HEK293 (cell line): ENCODE measurements at regions not wholly inside any gene's neighbourhood (a gene's known extent, or its start where the extent isn't known, plus 50 kb on each side); places are given as distances from the start of the nearest gene placed in this dataset.

ENCODE experiments used
- CTCF ChIA-PET: fragments of 350-600 bp; formaldehyde crosslinking; extraction: SDS; loops from one replicate; lab custom pipeline; 2021; ENCODE audit warnings: antibody characterized with exemption; lab: Yijun Ruan, JAX
- POLR2A ChIA-PET: fragments of 300-600 bp; formaldehyde crosslinking; extraction: SDS; loops from one replicate; lab custom pipeline; 2020; ENCODE audit warnings: antibody characterized with exemption, inconsistent platforms; lab: Yijun Ruan, JAX
- H3K27ac ChIP-seq: fragments of 200-500 bp; sonication (Bioruptor generic); 2 replicates; pipeline ENCODE4 v1.5.1; 2014; ENCODE audit warnings: low read depth, low read length, control low read depth, inconsistent platforms; ENCODE audit errors: extremely low read depth
- H3K36me3 ChIP-seq, 2 experiments: fragments of 200-500 bp in 1 of 2; sonication (Bioruptor generic) in 1 of 2; 1 replicate in 1 of 2; 2 replicates in 1 of 2; pipeline ENCODE4 v1.5.1; 2014 to 2017; ENCODE audit warnings: inconsistent platforms in 2 of 2, low read length in 2 of 2; ENCODE audit not compliant: control insufficient read depth in 2 of 2, insufficient read depth in 1 of 2
- H3K4me1 ChIP-seq: fragments of 200-500 bp; sonication (Bioruptor generic); 2 replicates; pipeline ENCODE4 v1.5.1; 2014; ENCODE audit warnings: mild to moderate bottlenecking, low read length, inconsistent platforms; ENCODE audit not compliant: control insufficient read depth, insufficient read depth
- H3K4me3 ChIP-seq: 2 replicates; pipeline ENCODE4 v1.5.1; 2011; ENCODE audit warnings: low read depth, mild to moderate bottlenecking, control low read depth, low read length, moderate library complexity
- H3K9me3 ChIP-seq: fragments of 200-500 bp; sonication (Bioruptor generic); 2 replicates; pipeline ENCODE4 v1.5.1; 2014; ENCODE audit warnings: low read depth, low read length, inconsistent platforms; ENCODE audit not compliant: control insufficient read depth, insufficient read depth
- HOXA7 ChIP-seq: sonication (generic); formaldehyde crosslinking; IDR thresholded peaks from 2 replicates; pipeline ENCODE4 v1.8.1; 2022; ENCODE audit warnings: missing genetic modification reagents, borderline replicate concordance
- KLF10 ChIP-seq: fragments of 450-650 bp; IDR thresholded peaks from 2 replicates; pipeline ENCODE4 v1.5.1; 2018; ENCODE audit warnings: missing biosample characterization, mild to moderate bottlenecking, missing genetic modification characterization
- PRDM1 ChIP-seq: fragments of 450-650 bp; formaldehyde crosslinking; IDR thresholded peaks from 2 replicates; pipeline ENCODE4; 2016; ENCODE audit warnings: missing biosample characterization, missing genetic modification characterization
- REPIN1 ChIP-seq: fragments of 450-650 bp; formaldehyde crosslinking; IDR thresholded peaks from 2 replicates; pipeline ENCODE4 v1.5.1; 2017; ENCODE audit warnings: missing biosample characterization, missing genetic modification characterization, low read depth
- ZNF157 ChIP-seq: fragments of 450-650 bp; formaldehyde crosslinking; IDR thresholded peaks from 2 replicates; pipeline ENCODE4 v1.5.1; 2016; ENCODE audit warnings: missing biosample characterization, missing genetic modification characterization
- ZNF175 ChIP-seq: fragments of 450-650 bp; formaldehyde crosslinking; IDR thresholded peaks from 2 replicates; pipeline ENCODE4 v1.5.1; 2016; ENCODE audit warnings: missing biosample characterization, missing genetic modification characterization
- ZNF184 ChIP-seq: fragments of 450-650 bp; IDR thresholded peaks from 2 replicates; pipeline ENCODE4 v1.5.1; 2018; ENCODE audit warnings: missing biosample characterization, mild to moderate bottlenecking, missing genetic modification characterization
- ZNF292 ChIP-seq: fragments of 450-650 bp; formaldehyde crosslinking; IDR thresholded peaks from 2 replicates; pipeline ENCODE4 v1.5.1; 2016; ENCODE audit warnings: low read depth, missing biosample characterization, missing genetic modification characterization, borderline replicate concordance
- ZNF354C ChIP-seq: fragments of 450-650 bp; formaldehyde crosslinking; IDR thresholded peaks from 2 replicates; pipeline ENCODE4 v1.5.1; 2016; ENCODE audit warnings: missing biosample characterization, missing genetic modification characterization, low read depth, borderline replicate concordance
- ZNF391 ChIP-seq: fragments of 450-650 bp; formaldehyde crosslinking; IDR thresholded peaks from 2 replicates; pipeline ENCODE4 v1.5.1; 2016; ENCODE audit warnings: low read depth, missing biosample characterization, missing genetic modification characterization, borderline replicate concordance
- ZNF404 ChIP-seq: fragments of 450-650 bp; formaldehyde crosslinking; IDR thresholded peaks from 2 replicates; pipeline ENCODE4 v1.5.1; 2017; ENCODE audit warnings: missing biosample characterization, missing genetic modification characterization
- ZNF610 ChIP-seq: fragments of 450-650 bp; formaldehyde crosslinking; IDR thresholded peaks from 2 replicates; pipeline ENCODE4 v1.5.1; 2016; ENCODE audit warnings: missing biosample characterization, missing genetic modification characterization, borderline replicate concordance
- ZNF645 ChIP-seq: fragments of 450-650 bp; formaldehyde crosslinking; IDR thresholded peaks from 2 replicates; pipeline ENCODE4; 2016; ENCODE audit warnings: missing biosample characterization, missing genetic modification characterization
- ZNF664 ChIP-seq: fragments of 450-650 bp; formaldehyde crosslinking; IDR thresholded peaks from 2 replicates; pipeline ENCODE4 v1.5.1; 2016; ENCODE audit warnings: missing biosample characterization, missing genetic modification characterization
- ZNF677 ChIP-seq: fragments of 450-650 bp; IDR thresholded peaks from 2 replicates; pipeline ENCODE4 v1.5.0; 2018; ENCODE audit warnings: missing biosample characterization, mild to moderate bottlenecking, missing genetic modification characterization, moderate library complexity
- ZNF692 ChIP-seq: fragments of 450-650 bp; formaldehyde crosslinking; IDR thresholded peaks from 2 replicates; pipeline ENCODE4 v1.5.1; 2016; ENCODE audit warnings: missing biosample characterization, missing genetic modification characterization
- ZNF776 ChIP-seq: fragments of 450-650 bp; formaldehyde crosslinking; IDR thresholded peaks from 2 replicates; pipeline ENCODE4 v1.5.0; 2017; ENCODE audit warnings: missing biosample characterization, missing genetic modification characterization, borderline replicate concordance
- ZSCAN30 ChIP-seq: fragments of 450-650 bp; IDR thresholded peaks from 2 replicates; pipeline ENCODE4 v1.5.1; 2018; ENCODE audit warnings: missing biosample characterization, mild to moderate bottlenecking, missing genetic modification characterization, moderate library complexity
- ZSCAN4 ChIP-seq: fragments of 450-650 bp; formaldehyde crosslinking; IDR thresholded peaks from 2 replicates; pipeline ENCODE4 v1.5.1; 2017; ENCODE audit warnings: missing biosample characterization, missing genetic modification characterization
- TF ChIP-seq, protein P1 (sequence below): fragments of 450-650 bp; formaldehyde crosslinking; IDR thresholded peaks from 2 replicates; pipeline ENCODE4 v1.5.1; 2016; ENCODE audit warnings: missing biosample characterization, missing genetic modification characterization

DNA sequence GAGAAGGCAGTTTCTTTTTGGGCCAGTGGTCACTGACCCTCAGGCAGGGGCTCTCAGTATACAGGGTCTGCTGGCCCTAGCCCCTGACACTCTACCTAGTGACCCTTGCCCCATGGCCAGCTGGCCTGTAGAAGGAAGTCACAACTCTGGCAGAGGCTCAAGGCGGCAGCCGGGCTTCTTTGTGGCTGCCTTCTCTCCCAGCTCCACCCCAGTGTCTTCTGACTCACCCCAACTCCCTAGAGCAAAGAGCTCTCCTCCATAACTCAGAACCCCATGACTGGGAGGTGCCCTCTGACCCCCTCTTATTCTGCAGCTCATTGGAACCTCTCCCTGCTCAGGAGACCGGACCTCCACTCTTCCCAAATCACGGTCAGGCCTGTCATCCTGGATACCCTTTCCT, 358.2 kb downstream of the FGFR2 start:
- Histone ChIP-seq H3K9me3 (peaks cover 3% of the 10 kb centered on the region; the same call in 1 of the 2 replicates), H3K4me1 (no peaks in the 10 kb centered on the region), H3K4me3 (no peak overlapping the region), H3K36me3 (no peaks in the 10 kb centered on the region), H3K27ac (no peak overlapping the region)
- POLR2A ChIA-PET: no interaction called here
- CTCF ChIA-PET: no interaction called here
- TF ChIP-seq ZNF664 (no peak), ZNF677 (tag by site-specific recombination) (no peak), KLF10 (tag by site-specific recombination) (no peak), ZNF184 (no peak), ZNF645 (tag by site-specific recombination) (no peak), ZNF157 (tag by site-specific recombination) (no peak), ZSCAN4 (tag by site-specific recombination) (no peak)

DNA sequence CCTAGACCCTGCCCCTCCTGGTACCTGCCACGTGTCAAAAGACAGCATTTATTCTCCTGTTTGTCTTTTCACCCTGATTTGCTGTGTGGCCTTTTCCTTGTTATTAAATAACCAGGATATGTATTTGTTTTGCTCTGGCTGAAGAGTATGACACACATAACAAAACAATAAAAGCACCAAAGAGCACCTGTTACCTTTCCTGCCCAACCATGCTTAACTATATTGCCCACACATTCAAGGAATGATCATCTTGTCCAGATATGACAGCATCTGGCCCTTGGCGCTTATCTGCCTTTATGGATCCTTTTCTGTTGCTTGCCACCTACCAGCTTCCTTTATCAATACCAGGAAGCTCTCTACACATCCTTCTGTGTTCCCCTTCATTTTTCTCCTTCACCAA, 357.7 kb downstream of the FGFR2 start:
- ChIA-PET POLR2A (no interaction called here), CTCF (interaction anchor here (0.7 kb wide), 1 partner anchor 164 kb away, joined by 3 read pairs; no protein-coding TSS in a partner anchor)
- Histone ChIP-seq H3K36me3 (no peaks in the 10 kb centered on the region), H3K4me1 (no peaks in the 10 kb centered on the region), H3K4me3 (no peak overlapping the region), H3K27ac (no peak overlapping the region), H3K9me3 (peaks cover 3% of the 10 kb centered on the region; the same call in 1 of the 2 replicates)
- TF ChIP-seq ZNF175: no peak
- TF ChIP-seq, all 188 proteins: peak for 0

GRCh38 chr10:121241337-121241736, 356.9 kb downstream of the FGFR2 start:
- Histone ChIP-seq H3K36me3 (no peaks in the 10 kb centered on the region), H3K9me3 (peaks cover 3% of the 10 kb centered on the region; the same call in 1 of the 2 replicates), H3K4me1 (no peaks in the 10 kb centered on the region), H3K27ac (no peak overlapping the region), H3K4me3 (no peak overlapping the region)
- CTCF ChIA-PET: interaction anchor here (0.6 to 0.7 kb wide), 4 partner anchors 165 to 802 kb away, joined by 3 to 5 read pairs (median 3); no protein-coding TSS in a partner anchor
- TF ChIP-seq PRDM1 (tag by site-specific recombination) (no peak), ZNF292 (tag by site-specific recombination) (no peak), ZNF404 (no peak), ZSCAN30 (tag by site-specific recombination) (no peak), HOXA7 (no peak), REPIN1 (tag by site-specific recombination) (no peak), ZNF610 (tag by site-specific recombination) (no peak), ZNF391 (tag by site-specific recombination) (no peak), ZNF354C (tag by site-specific recombination) (no peak), ZNF692 (tag by site-specific recombination) (no peak), ZNF776 (tag by site-specific recombination) (no peak)
- TF ChIP-seq, protein P1, sequence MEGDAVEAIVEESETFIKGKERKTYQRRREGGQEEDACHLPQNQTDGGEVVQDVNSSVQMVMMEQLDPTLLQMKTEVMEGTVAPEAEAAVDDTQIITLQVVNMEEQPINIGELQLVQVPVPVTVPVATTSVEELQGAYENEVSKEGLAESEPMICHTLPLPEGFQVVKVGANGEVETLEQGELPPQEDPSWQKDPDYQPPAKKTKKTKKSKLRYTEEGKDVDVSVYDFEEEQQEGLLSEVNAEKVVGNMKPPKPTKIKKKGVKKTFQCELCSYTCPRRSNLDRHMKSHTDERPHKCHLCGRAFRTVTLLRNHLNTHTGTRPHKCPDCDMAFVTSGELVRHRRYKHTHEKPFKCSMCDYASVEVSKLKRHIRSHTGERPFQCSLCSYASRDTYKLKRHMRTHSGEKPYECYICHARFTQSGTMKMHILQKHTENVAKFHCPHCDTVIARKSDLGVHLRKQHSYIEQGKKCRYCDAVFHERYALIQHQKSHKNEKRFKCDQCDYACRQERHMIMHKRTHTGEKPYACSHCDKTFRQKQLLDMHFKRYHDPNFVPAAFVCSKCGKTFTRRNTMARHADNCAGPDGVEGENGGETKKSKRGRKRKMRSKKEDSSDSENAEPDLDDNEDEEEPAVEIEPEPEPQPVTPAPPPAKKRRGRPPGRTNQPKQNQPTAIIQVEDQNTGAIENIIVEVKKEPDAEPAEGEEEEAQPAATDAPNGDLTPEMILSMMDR (tag by site-specific recombination): no peak
- POLR2A ChIA-PET: no interaction called here
